Sigmoid colon (tissue), 6 donors: ENCODE measurements at regions not wholly inside any gene's neighbourhood (a gene's known extent, or its start where the extent isn't known, plus 50 kb on each side); places are given as distances from the start of the nearest gene placed in this dataset.

ENCODE experiments used
- DNase-seq: peaks from one replicate; pipeline ENCODE4 v3.0.0-alpha.2; 2019
- H3K27ac ChIP-seq, 4 donors: fragments of 200-600 bp; sonication (generic); one replicate each; pipeline ENCODE4 v1.5.1; 2016 to 2019; ENCODE audit warnings: mild to moderate bottlenecking in 1 of 4
- H3K27me3 ChIP-seq, 3 donors: fragments of 200-600 bp; sonication (generic); one replicate each; pipeline ENCODE4 v1.5.1; 2019; ENCODE audit warnings: mild to moderate bottlenecking in 1 of 3
- H3K36me3 ChIP-seq, 4 donors: fragments of 200-600 bp; sonication (generic); one replicate each; pipeline ENCODE4 v1.5.1; 2016 to 2019
- H3K4me1 ChIP-seq, 4 donors: fragments of 200-600 bp; sonication (generic); one replicate each; pipeline ENCODE4 v1.5.1; 2017 to 2019
- H3K4me3 ChIP-seq, 4 donors: fragments of 200-600 bp; sonication (generic); one replicate each; pipeline ENCODE4 v1.5.1; 2017 to 2019; ENCODE audit warnings: mild to moderate bottlenecking in 2 of 4, moderate library complexity in 1 of 4
- H3K9me3 ChIP-seq, 4 donors: fragments of 200-600 bp in 3 of 4; sonication (generic) in 3 of 4; one replicate each; pipeline versions ENCODE4 v1.5.1 to v1.6.1; 2013 to 2019
- CTCF ChIP-seq, 4 experiments: fragments of 450-650 bp in 3 of 4; fragments of 200-600 bp in 1 of 4; IDR thresholded peaks; one replicate each; pipeline ENCODE4 v1.5.1; 2016 to 2019; ENCODE audit warnings: antibody characterized with exemption in 4 of 4, mild to moderate bottlenecking in 3 of 4, moderate library complexity in 2 of 4
- EP300 ChIP-seq, 4 donors: sonication (generic); formaldehyde crosslinking; IDR thresholded peaks; one replicate each; pipeline ENCODE4 v1.6.1; 2017; ENCODE audit warnings: antibody characterized with exemption in 4 of 4
- POLR2A ChIP-seq, 2 donors: fragments of 450-650 bp; IDR thresholded peaks; one replicate each; pipeline ENCODE4 v1.6.1; 2016; ENCODE audit warnings: antibody characterized with exemption in 2 of 2, mild to moderate bottlenecking in 2 of 2, moderate library complexity in 2 of 2
- POLR2AphosphoS5 ChIP-seq, 4 donors: sonication (generic); formaldehyde crosslinking; IDR thresholded peaks; one replicate each; pipeline ENCODE4 v1.6.1; 2017; ENCODE audit warnings: antibody characterized with exemption in 4 of 4
- WGBS, 2 donors: extraction: QIAGEN DNeasy Blood & Tissue Kit; methylation state at CpG; one replicate each; pipeline ENCODE4 v1.1.7; 2013; 5-methylcytosine and 5-hydroxymethylcytosine counted together
- intact Hi-C: fragments of 100-400 bp; cut with DNase I; formaldehyde crosslinking; loops from one replicate; pipeline ENCODE4 v1.15.1; 2023
- donor health status: healthy with polysubstance abuse.
- donor health status: healthy.

- Histone ChIP-seq H3K36me3 (no peaks in the 10 kb centered on the region), H3K4me3 (no peak overlapping the region), H3K27me3 (no peaks in the 10 kb centered on the region), H3K4me1 (no peaks in the 10 kb centered on the region), H3K9me3 (no peaks in the 10 kb centered on the region), H3K27ac (no peak overlapping the region)
- TF ChIP-seq POLR2AphosphoS5 (IDR thresholded peaks at IDR 0.05) (no peak), POLR2A (IDR thresholded peaks at IDR 0.05) (no peak), EP300 (IDR thresholded peaks at IDR 0.05) (no peak), CTCF (IDR thresholded peaks at IDR 0.05) (no peak)
- DNase-seq = no peak
- 89 to 90% methylated on average over 4 of the region's 4 CpGs for WGBS, 2 donors
- intact Hi-C loops = no loop called here
Measured at GRCh38 chr10:6891924-6892323, 311.8 kb upstream of the PRKCQ start.

GRCh38 chr10:6889718-6890117 lies 309.6 kb upstream of the PRKCQ start:
- intact Hi-C loops = no loop called here
- Histone ChIP-seq H3K27ac (no peak overlapping the region), H3K27me3 (no peaks in the 10 kb centered on the region), H3K36me3 (no peaks in the 10 kb centered on the region), H3K9me3 (no peaks in the 10 kb centered on the region), H3K4me1 (no peaks in the 10 kb centered on the region), H3K4me3 (no peak overlapping the region)
- no peak for TF ChIP-seq POLR2A (IDR thresholded peaks at IDR 0.05)
- no peak for TF ChIP-seq EP300 (IDR thresholded peaks at IDR 0.05)
- 42 to 70% methylated on average over 3 of the region's 3 CpGs for WGBS, 2 donors
- DNase-seq = no peak

GRCh38 chr10:6888434-6888833 lies 308.4 kb upstream of the PRKCQ start:
- H3K27ac ChIP-seq = no peak overlapping the region
- no peaks in the 10 kb centered on the region for H3K36me3 ChIP-seq
- intact Hi-C loops = no loop called here
- 87 to 92% methylated on average over 2 of the region's 2 CpGs for WGBS, 2 donors
- H3K4me3 ChIP-seq = no peak overlapping the region
- no peaks in the 10 kb centered on the region for H3K4me1 ChIP-seq
- no peaks in the 10 kb centered on the region for H3K9me3 ChIP-seq
- TF ChIP-seq CTCF (IDR thresholded peaks at IDR 0.05) = no peak
- no peak for TF ChIP-seq EP300 (IDR thresholded peaks at IDR 0.05)
- no peak for TF ChIP-seq POLR2A (IDR thresholded peaks at IDR 0.05)
- DNase-seq = no peak
- H3K27me3 ChIP-seq = no peaks in the 10 kb centered on the region

DNA sequence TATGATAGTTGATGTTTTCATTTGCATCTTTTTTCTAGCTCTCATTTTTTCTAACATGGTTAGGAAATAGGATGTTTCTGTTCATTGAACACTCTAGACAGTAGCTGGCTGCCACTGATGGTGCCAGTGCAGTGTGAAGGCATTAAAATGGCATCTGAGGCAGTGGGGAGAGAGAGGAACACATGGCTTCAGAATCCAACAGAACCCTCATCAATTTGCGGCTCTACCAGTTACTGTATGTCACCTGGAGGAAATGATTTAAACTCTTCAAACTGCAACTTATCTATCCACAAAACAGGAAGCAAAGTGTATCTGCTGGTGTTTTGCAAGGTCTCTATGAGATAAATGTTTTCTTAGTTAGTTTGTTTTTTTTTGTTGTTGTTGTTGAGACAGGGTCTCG lies 305.2 kb upstream of the PRKCQ start:
- H3K27ac ChIP-seq = no peak overlapping the region
- no peaks in the 10 kb centered on the region for H3K4me1 ChIP-seq
- H3K9me3 ChIP-seq = no peaks in the 10 kb centered on the region
- H3K27me3 ChIP-seq = no peaks in the 10 kb centered on the region
- TF ChIP-seq POLR2A (IDR thresholded peaks at IDR 0.05) (no peak), POLR2AphosphoS5 (IDR thresholded peaks at IDR 0.05) (no peak), CTCF (IDR thresholded peaks at IDR 0.05) (no peak), EP300 (IDR thresholded peaks at IDR 0.05) (no peak)
- no peak for DNase-seq
- 75 to 95% methylated on average over 2 of the region's 2 CpGs for WGBS, 2 donors
- intact Hi-C loops = no loop called here
- no peaks in the 10 kb centered on the region for H3K36me3 ChIP-seq
- H3K4me3 ChIP-seq = no peak overlapping the region

- no peak for DNase-seq
- no peaks in the 10 kb centered on the region for H3K9me3 ChIP-seq
- H3K4me3 ChIP-seq = no peak overlapping the region
- no peaks in the 10 kb centered on the region for H3K36me3 ChIP-seq
- intact Hi-C loops = no loop called here
- 93 to 96% methylated on average over 1 of the region's 1 CpG for WGBS, 2 donors
- no peak for TF ChIP-seq POLR2A (IDR thresholded peaks at IDR 0.05)
- TF ChIP-seq EP300 (IDR thresholded peaks at IDR 0.05) = no peak
- TF ChIP-seq POLR2AphosphoS5 (IDR thresholded peaks at IDR 0.05) = no peak
- TF ChIP-seq CTCF (IDR thresholded peaks at IDR 0.05) = no peak
- no peaks in the 10 kb centered on the region for H3K4me1 ChIP-seq
- no peak overlapping the region for H3K27ac ChIP-seq
- H3K27me3 ChIP-seq = peaks cover 0 to 3% (median 0%) of the 10 kb centered on the region in 3 donors
Measured at GRCh38 chr10:6881987-6882386, 301.9 kb upstream of the PRKCQ start.
